Activated CD4-positive, alpha-beta memory T cell treated with anti-CD3 and anti-CD28 coated beads for 36 hours (primary cell): ENCODE measurements at regions not wholly inside any gene's neighbourhood (a gene's known extent, or its start where the extent isn't known, plus 50 kb on each side); places are given as distances from the start of the nearest gene placed in this dataset.

ENCODE experiments used
- CTCF ChIA-PET: fragments of 350-600 bp; sonication (Branson Sonifier 250); formaldehyde crosslinking; loops from one replicate; lab custom pipeline; 2021; ENCODE audit warnings: antibody characterized with exemption, inconsistent platforms; lab: Charles Lee
- POLR2A ChIA-PET: fragments of 350-600 bp; sonication (Branson Sonifier 250); formaldehyde crosslinking; loops from one replicate; lab custom pipeline; 2021; ENCODE audit warnings: antibody characterized with exemption; lab: Charles Lee
- DNase-seq: peaks from one replicate; pipeline ENCODE4 v3.0.0-alpha.2; 2020
- H3K27ac Mint-ChIP-seq: one replicate; pipeline ENCODE4 v1.8.0; 2021; ENCODE audit warnings: mixed read lengths
- H3K27me3 Mint-ChIP-seq: one replicate; pipeline ENCODE4 v1.8.0; 2021; ENCODE audit warnings: mixed read lengths
- H3K36me3 Mint-ChIP-seq: one replicate; pipeline ENCODE4 v1.8.0; 2021; ENCODE audit warnings: mixed read lengths
- H3K4me1 Mint-ChIP-seq: one replicate; pipeline ENCODE4 v1.8.0; 2021; ENCODE audit warnings: low read depth, mixed read lengths
- H3K4me3 Mint-ChIP-seq: one replicate; pipeline ENCODE4 v1.8.0; 2021; ENCODE audit warnings: mild to moderate bottlenecking, mixed read lengths
- H3K9me3 Mint-ChIP-seq: one replicate; pipeline ENCODE4 v1.8.0; 2021; ENCODE audit warnings: mixed read lengths
- intact Hi-C: fragments of 100-400 bp; cut with micrococcal nuclease; formaldehyde crosslinking; loops from one replicate; pipeline ENCODE4 v1.15.1; 2023

DNA sequence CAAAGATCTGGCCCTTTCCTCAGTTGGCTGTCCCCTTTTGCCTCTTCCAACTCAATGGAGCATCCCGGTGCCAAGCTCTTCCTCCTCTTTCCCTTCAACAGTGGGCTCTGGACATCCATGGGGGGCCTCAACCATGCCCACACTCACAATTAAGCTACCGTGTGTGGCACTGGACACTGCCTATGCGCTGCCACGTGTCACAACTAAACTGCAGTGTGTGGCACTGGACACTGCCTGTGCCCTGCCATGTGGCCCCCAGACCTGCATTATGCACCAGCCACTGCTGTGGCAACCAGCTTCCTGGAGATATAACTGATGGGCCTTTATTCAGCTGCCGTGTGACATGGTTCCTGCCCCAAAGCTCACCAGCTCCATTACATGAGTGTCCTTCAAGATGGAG, 179.1 kb downstream of the KCNA5 start:
- POLR2A ChIA-PET: no interaction called here
- Mint-ChIP-seq H3K4me1 (peaks cover 9% of the 10 kb centered on the region), H3K9me3 (no peaks in the 10 kb centered on the region), H3K4me3 (no peak overlapping the region), H3K36me3 (no peaks in the 10 kb centered on the region), H3K27ac (no peak overlapping the region), H3K27me3 (peaks cover 6% of the 10 kb centered on the region)
- intact Hi-C loops: no loop called here
- CTCF ChIA-PET: no interaction called here
- no peak for DNase-seq

DNA sequence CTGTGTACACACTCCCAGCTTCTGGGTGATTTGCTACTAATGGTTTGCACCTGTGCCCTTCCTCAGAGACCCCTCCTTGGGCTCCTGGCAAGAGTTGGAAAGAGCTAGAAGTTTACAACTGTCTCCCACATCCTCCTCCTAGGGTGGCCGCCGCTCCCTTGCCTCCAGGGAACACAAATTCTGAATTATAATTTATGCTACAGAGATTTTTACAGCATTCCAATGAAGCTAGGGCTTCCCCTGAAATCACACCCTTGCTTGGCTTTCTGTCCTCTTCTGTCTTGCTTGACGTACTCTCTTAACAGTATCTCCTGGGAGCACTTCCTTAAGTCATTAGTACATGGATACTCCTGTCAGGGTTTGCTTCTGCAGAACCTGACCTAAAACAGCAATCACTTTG, 180.2 kb downstream of the KCNA5 start:
- no peak overlapping the region for H3K4me3 Mint-ChIP-seq
- CTCF ChIA-PET: no interaction called here
- peaks cover 9% of the 10 kb centered on the region for H3K4me1 Mint-ChIP-seq

DNA sequence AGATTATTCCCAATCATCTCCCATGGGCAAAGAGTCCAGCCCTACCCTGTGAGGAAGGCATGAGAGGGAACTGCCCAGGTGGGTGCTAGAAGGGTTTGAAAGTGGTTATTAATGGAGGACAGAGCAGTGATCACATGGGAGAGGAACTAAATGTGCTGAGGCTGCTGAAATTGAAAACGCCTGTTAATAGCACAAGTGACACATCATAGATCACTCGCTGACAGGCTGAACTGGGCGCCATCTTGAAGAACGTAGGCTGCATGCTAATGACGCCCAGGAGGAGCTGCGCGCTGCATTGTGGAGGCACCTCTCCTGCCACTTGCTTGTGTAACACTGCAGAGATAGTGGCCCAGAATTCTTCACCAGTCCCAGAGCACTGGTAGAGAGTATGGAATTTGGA, 182.9 kb downstream of the KCNA5 start:
- DNase-seq: no peak
- no peaks in the 10 kb centered on the region for H3K4me1 Mint-ChIP-seq
- peaks cover 6% of the 10 kb centered on the region for H3K27me3 Mint-ChIP-seq
- H3K36me3 Mint-ChIP-seq: no peaks in the 10 kb centered on the region
- intact Hi-C loops: no loop called here
- H3K4me3 Mint-ChIP-seq: no peak overlapping the region
- ChIA-PET POLR2A (no interaction called here), CTCF (no interaction called here)
- H3K27ac Mint-ChIP-seq: no peak overlapping the region
- H3K9me3 Mint-ChIP-seq: peaks cover 5% of the 10 kb centered on the region

More for the DNA sequence above, 180.2 kb downstream of the KCNA5 start:
- no peak for DNase-seq
- Mint-ChIP-seq H3K27me3 (peaks cover 6% of the 10 kb centered on the region), H3K36me3 (no peaks in the 10 kb centered on the region), H3K27ac (no peak overlapping the region), H3K9me3 (peaks cover 5% of the 10 kb centered on the region)
- intact Hi-C loops: no loop called here
- POLR2A ChIA-PET: no interaction called here

DNA sequence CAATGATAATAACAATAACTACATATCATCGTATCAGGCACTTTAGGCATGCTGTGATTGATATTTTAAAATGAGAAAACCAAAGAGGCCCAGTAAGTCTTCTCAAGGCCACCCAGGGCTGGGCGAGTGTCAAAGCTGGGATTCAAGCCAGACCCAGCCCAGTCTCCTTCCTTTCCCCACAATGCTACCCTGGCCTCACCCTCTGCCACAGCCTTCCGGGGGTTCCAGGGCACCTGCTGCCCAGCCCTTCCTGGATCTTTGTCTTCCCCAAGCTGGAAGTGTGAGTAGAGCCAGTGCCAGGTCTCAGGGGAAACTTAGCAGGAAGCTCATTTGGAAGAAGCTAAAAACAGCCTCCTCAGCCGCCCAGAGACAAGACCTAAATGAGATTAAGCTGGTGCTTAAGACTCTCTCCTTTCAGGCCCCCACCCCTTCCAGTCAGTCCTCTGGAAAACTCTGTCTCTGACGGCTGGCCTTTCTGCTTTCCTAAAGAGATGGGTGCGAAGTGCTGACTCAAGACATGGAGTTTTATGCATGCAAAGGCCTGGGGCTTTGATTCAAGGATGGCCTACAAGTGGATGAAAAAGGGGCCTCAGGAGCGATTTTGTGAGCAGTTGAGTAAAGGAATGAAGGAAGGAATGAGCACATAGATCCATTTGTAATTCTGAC, 184.2 kb downstream of the KCNA5 start:
- Mint-ChIP-seq H3K4me3 (no peak overlapping the region), H3K27ac (no peak overlapping the region), H3K4me1 (no peaks in the 10 kb centered on the region), H3K27me3 (peaks cover 5% of the 10 kb centered on the region), H3K36me3 (no peaks in the 10 kb centered on the region), H3K9me3 (peaks cover 5% of the 10 kb centered on the region)
- ChIA-PET CTCF (no interaction called here), POLR2A (no interaction called here)
- intact Hi-C loops: no loop called here
- no peak for DNase-seq

DNA sequence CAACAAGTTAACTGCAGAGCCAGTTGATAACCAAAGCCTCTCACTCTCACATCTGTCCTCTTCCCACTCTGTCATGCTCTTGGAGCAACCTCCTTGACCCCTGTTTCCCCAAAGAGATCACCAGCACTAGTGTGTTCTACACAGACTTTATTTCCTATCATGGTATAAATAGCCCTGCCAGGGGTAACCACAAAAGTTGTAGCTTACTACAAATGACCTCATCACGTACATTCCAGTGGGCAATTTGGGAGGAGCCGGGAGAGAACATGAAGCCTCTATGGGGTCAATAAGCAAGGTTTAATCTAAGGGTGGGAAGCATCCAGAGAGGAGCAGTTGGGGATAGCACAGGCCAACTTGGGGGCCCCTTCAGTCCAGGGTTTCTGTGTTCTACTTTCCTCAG, 186.5 kb downstream of the KCNA5 start:
- H3K27ac Mint-ChIP-seq: no peak overlapping the region
- no peak overlapping the region for H3K4me3 Mint-ChIP-seq
- intact Hi-C loops: no loop called here
- H3K9me3 Mint-ChIP-seq: peaks cover 5% of the 10 kb centered on the region
- no peaks in the 10 kb centered on the region for H3K36me3 Mint-ChIP-seq
- no peaks in the 10 kb centered on the region for H3K4me1 Mint-ChIP-seq
- DNase-seq: no peak
- peaks cover 12% of the 10 kb centered on the region for H3K27me3 Mint-ChIP-seq
- POLR2A ChIA-PET: no interaction called here
- CTCF ChIA-PET: no interaction called here

DNA sequence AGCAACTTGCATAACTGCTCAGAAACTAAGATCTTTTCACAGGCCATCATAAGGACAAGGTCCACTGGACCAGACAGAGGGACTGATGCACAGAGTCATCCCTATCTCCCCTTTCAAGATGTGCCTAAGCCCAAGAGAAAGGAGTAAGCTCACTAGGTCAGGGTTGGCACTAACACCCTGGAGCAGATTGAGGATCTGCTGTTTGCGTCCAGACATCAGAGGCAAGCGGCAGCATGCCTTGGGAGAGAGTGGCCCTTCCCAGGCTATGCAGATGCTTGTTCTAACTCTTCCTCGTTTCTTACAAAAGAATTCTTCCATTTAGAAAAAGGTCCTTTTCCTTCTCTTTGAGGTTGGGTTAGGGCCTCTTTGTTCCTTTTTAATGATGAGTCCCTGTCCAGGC, 187.2 kb downstream of the KCNA5 start:
- intact Hi-C loops: no loop called here
- H3K4me3 Mint-ChIP-seq: no peak overlapping the region
- no peak for DNase-seq
- no peaks in the 10 kb centered on the region for H3K4me1 Mint-ChIP-seq
- H3K27ac Mint-ChIP-seq: no peak overlapping the region
- H3K36me3 Mint-ChIP-seq: no peaks in the 10 kb centered on the region
- POLR2A ChIA-PET: no interaction called here
- H3K9me3 Mint-ChIP-seq: peaks cover 5% of the 10 kb centered on the region
- CTCF ChIA-PET: no interaction called here
- peaks cover 10% of the 10 kb centered on the region for H3K27me3 Mint-ChIP-seq

DNA sequence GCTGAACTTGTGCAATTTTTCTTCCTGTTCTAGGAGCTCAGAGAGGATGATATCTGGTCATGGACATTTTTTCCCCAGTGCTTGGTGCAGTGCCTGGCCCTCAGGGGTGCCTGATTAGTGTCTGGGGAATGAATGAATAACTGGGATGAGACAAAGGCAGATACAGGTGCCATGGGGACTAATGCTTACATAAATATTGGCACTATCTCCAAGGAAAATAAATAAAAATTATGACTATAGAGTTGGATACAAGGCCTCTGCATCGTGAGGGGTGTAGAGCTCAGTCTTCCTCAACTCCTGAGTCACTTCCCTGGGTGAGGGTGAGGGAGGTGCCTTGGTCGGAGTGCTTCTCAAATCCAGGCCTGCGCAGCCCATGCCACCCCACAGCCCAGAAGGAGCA, 188.6 kb downstream of the KCNA5 start:
- no peak overlapping the region for H3K27ac Mint-ChIP-seq
- POLR2A ChIA-PET: no interaction called here
- H3K4me1 Mint-ChIP-seq: no peaks in the 10 kb centered on the region
- H3K9me3 Mint-ChIP-seq: peaks cover 5% of the 10 kb centered on the region
- no peak overlapping the region for H3K4me3 Mint-ChIP-seq
- no peaks in the 10 kb centered on the region for H3K36me3 Mint-ChIP-seq
- peaks cover 10% of the 10 kb centered on the region for H3K27me3 Mint-ChIP-seq
- CTCF ChIA-PET: no interaction called here
- intact Hi-C loops: no loop called here
- DNase-seq: no peak

DNA sequence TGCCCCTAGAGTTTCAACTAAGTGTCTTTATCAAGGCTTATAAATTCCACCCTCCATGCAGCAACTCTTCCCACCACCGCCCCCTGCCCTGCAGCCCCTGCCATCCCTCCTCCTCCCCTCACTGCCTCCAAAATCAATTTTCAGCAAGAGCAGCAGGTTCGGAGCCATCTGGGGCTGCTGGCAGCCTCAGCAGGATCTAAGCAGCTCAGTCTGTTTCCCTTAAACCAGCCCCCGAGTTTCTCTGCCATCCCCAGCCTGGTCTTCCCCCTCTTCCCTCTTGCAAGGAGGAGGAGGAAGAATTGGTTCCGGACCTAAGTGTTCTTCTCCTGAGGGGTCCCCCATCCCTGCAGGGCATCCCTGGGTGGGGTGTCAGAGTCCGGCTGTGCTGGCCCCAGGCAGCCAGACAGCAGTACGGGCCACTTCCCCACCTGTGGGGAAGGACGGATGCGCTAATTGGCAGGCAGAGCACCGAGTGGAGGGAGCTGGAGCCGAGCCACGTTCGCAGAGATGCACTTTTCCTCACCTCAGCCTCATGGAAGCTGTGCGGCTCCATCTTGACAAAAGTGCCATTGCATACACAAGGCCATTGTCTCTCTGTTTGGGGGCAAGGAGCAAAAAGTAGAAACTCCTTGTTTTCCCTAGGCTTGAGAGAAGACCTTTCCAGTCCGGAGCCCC, 189.3 kb downstream of the KCNA5 start:
- CTCF ChIA-PET: no interaction called here
- POLR2A ChIA-PET: no interaction called here
- peaks cover 10% of the 10 kb centered on the region for H3K27me3 Mint-ChIP-seq
- no peak for DNase-seq
- H3K36me3 Mint-ChIP-seq: no peaks in the 10 kb centered on the region
- no peak overlapping the region for H3K27ac Mint-ChIP-seq
- peaks cover 5% of the 10 kb centered on the region for H3K9me3 Mint-ChIP-seq
- intact Hi-C loops: no loop called here
- no peaks in the 10 kb centered on the region for H3K4me1 Mint-ChIP-seq
- H3K4me3 Mint-ChIP-seq: no peak overlapping the region

DNA sequence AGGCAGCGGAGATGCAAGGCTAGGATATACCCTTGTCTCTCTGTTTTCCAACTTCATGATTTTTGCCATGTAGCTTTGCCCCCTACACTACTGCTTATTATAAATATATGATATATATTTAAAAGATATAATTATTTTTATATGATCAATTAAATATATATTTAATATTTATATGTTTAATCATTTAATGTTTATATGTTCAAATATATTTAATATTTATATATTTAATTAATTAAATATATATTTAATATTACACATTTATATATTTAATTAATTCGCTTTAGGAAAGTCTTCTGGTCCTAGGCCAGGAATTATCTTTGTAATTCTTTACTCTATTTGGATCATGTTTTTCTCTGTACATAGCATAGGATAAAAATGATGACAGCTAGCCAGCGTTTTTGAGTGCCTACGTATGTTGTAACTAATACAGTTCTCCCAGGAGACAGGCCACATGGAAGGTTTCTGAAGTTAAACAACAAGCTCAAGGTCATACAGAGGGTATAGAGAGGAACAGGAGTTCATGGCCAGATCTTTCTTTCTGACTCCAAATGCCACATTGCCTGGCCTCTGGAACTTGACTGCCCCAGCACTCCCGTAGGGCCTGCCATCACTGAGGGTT, 192.5 kb downstream of the KCNA5 start:
- Mint-ChIP-seq H3K9me3 (no peaks in the 10 kb centered on the region), H3K36me3 (no peaks in the 10 kb centered on the region), H3K4me1 (no peaks in the 10 kb centered on the region), H3K27me3 (peaks cover 10% of the 10 kb centered on the region), H3K4me3 (no peak overlapping the region), H3K27ac (no peak overlapping the region)
- CTCF ChIA-PET: no interaction called here
- DNase-seq: no peak
- POLR2A ChIA-PET: no interaction called here
- intact Hi-C loops: no loop called here

DNA sequence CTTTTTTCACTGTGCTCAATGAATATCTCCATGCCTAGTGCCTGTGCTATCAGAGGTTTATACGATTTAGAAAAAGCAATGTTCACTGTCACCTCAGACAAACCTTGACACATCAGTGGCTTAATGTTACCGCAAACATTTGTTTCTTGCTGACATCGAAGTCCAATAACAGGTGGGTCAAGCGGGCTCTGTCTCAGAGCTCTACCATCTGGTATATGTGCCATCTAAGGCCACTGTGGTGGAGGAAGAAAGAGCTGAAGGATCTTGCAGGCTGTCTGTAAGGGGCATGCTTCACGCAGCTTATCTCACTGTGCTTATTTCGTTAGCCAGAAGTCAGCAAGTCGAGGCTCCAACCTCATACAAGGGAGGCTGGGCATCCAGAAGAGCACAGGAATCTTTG, 189.5 kb upstream of the NTF3 start:
- Mint-ChIP-seq H3K4me3 (no peak overlapping the region), H3K36me3 (no peaks in the 10 kb centered on the region), H3K4me1 (no peaks in the 10 kb centered on the region), H3K9me3 (no peaks in the 10 kb centered on the region), H3K27me3 (no peaks in the 10 kb centered on the region), H3K27ac (no peak overlapping the region)
- ChIA-PET CTCF (no interaction called here), POLR2A (no interaction called here)
- no peak for DNase-seq
- intact Hi-C loops: no loop called here

DNA sequence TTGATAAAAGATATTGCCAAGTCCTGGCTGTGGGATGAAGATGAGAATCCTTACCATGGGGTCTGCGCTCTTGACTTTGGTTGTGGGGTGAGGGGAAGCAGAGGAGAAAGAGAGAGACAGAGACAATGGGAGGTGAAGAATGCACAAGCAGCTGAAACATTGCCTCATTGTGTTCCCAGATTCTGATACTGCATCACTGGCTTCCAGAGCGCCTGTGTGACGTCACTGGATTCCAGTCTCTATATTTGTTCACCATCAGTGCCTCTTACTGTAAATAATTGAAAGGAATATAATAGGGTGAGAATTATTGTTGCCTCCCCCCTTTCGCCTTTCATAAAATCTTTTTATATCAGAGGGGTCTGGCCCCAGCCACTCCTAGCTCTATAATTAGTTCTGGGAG, 188.9 kb upstream of the NTF3 start:
- no peaks in the 10 kb centered on the region for H3K36me3 Mint-ChIP-seq
- no peak overlapping the region for H3K4me3 Mint-ChIP-seq
- CTCF ChIA-PET: no interaction called here
- intact Hi-C loops: no loop called here
- no peaks in the 10 kb centered on the region for H3K9me3 Mint-ChIP-seq
- POLR2A ChIA-PET: no interaction called here
- H3K27ac Mint-ChIP-seq: no peak overlapping the region
- no peaks in the 10 kb centered on the region for H3K4me1 Mint-ChIP-seq
- DNase-seq: no peak
- no peaks in the 10 kb centered on the region for H3K27me3 Mint-ChIP-seq

DNA sequence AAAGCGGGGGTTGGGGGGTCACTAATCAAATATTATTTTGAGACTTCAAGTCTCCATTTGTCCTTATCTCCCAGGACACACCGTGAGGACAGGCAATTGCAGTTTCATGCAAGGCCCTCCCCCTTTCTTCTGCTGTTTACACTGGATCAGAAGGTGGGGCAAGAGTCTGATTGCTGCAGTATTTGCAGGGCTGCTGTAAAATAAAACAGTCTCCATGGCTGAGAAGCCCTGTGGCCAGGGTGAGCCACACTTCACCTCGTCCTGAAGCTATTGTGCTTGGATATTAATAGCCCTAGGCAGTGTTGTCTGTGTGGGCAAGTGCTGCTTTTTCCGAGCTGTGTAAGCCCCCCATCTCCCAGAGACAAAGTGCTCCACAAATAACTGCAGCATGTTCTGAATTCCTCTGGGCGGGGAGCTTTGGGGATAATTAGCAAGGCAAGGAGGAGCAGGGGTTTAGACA, 187.4 kb upstream of the NTF3 start:
- Mint-ChIP-seq H3K27me3 (no peaks in the 10 kb centered on the region), H3K4me1 (no peaks in the 10 kb centered on the region), H3K36me3 (no peaks in the 10 kb centered on the region), H3K4me3 (no peak overlapping the region), H3K27ac (no peak overlapping the region), H3K9me3 (no peaks in the 10 kb centered on the region)
- ChIA-PET POLR2A (no interaction called here), CTCF (no interaction called here)
- intact Hi-C loops: no loop called here
- no peak for DNase-seq

DNA sequence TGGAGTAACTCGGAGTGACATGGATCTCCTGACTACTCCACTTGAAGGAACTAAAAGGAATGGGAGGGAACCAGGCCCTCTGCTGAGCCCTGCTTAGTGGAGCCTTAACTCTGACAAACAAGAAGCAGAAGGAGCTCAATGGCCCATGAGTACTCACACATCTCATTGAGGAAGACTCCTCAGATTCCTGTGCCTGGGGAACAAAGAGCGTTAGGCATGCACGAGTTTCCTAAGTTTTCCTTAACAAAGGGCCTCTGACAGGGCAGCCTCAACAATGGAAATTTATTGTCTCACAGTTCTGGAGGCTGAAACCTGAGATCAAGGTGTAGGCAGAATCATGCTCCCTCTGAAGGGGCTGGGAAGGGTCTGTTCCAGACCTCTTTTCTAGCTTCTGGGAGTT, 185.7 kb upstream of the NTF3 start:
- no peak for DNase-seq
- intact Hi-C loops: no loop called here
- Mint-ChIP-seq H3K4me3 (no peak overlapping the region), H3K27ac (no peak overlapping the region), H3K36me3 (no peaks in the 10 kb centered on the region), H3K9me3 (no peaks in the 10 kb centered on the region), H3K27me3 (no peaks in the 10 kb centered on the region), H3K4me1 (no peaks in the 10 kb centered on the region)
- ChIA-PET CTCF (no interaction called here), POLR2A (no interaction called here)
